K562 (cell line): ENCODE measurements at regions not wholly inside any gene's neighbourhood (a gene's known extent, or its start where the extent isn't known, plus 50 kb on each side); places are given as distances from the start of the nearest gene placed in this dataset.

Experiments
- ATAC-seq: fragments of 200-7000 bp; cut with Tn5 transposase; 3 replicates; pipeline ENCODE4 v1.9.1; 2020; ENCODE audit warnings: moderate library complexity
- BruUV-seq: library from RNA; stranded (reverse); fragments of 400-500 nt; replicated peaks from 2 replicates; lab custom pipeline; 2021; lab: Mats Ljungman, UMichigan
- CTCF ChIA-PET: fragments of 300-600 bp; formaldehyde crosslinking; extraction: SDS; loops from one replicate; lab custom pipeline; 2021; ENCODE audit warnings: low intra/inter-chr PET ratio; lab: Yijun Ruan, JAX
- POLR2A ChIA-PET: fragments of 300-600, 350-650 bp; sonication (Branson Sonifier 250); formaldehyde crosslinking; extraction: SDS; loops from one replicate; lab custom pipeline; 2021; ENCODE audit warnings: antibody characterized with exemption, inconsistent platforms; lab: Yijun Ruan, JAX
- DNase-seq, 4 experiments: peaks; one replicate each; pipeline versions ENCODE4 v3.0.0 to v3.0.0-alpha.2; 2011 to 2018; ENCODE audit warnings: low spot score in 3 of 4, mixed read lengths in 3 of 4; ENCODE audit errors: extremely low read depth in 1 of 4
- FAIRE-seq: peaks from 2 replicates; lab custom pipeline; 2011; peaks lifted over from hg19 to GRCh38; lab: Jason Lieb, UNC
- H2AFZ ChIP-seq: 2 replicates; pipeline ENCODE4 v1.6.0; 2011; ENCODE audit warnings: low read depth, low read length, control low read depth, inconsistent platforms
- H3K27ac ChIP-seq: fragments of 200-600 bp; 3 replicates; pipeline ENCODE4 v1.8.0; 2011; ENCODE audit warnings: low read depth, mild to moderate bottlenecking, control low read depth, inconsistent platforms, low read length, moderate library complexity, mixed read lengths; ENCODE audit errors: extremely low read depth
- H3K27me3 ChIP-seq, 2 experiments: fragments of 300-600 bp in 1 of 2; 2 replicates in 1 of 2; 3 replicates in 1 of 2; pipeline versions ENCODE4 v1.6.0 to v1.8.0; 2011; ENCODE audit warnings: inconsistent platforms in 2 of 2, low read length in 2 of 2, mild to moderate bottlenecking in 1 of 2, mixed read lengths in 1 of 2, moderate library complexity in 1 of 2; ENCODE audit not compliant: control insufficient read depth in 2 of 2, insufficient read depth in 2 of 2
- H3K36me3 ChIP-seq: fragments of 300-600 bp; 3 replicates; pipeline ENCODE4 v1.8.0; 2011; ENCODE audit warnings: mild to moderate bottlenecking, low read length, inconsistent platforms; ENCODE audit not compliant: control insufficient read depth, insufficient read depth
- H3K4me1 ChIP-seq, 2 experiments: fragments of 200-600 bp in 1 of 2; replicated peaks in 1 of 2; 2 replicates in 1 of 2; 3 replicates in 1 of 2; pipeline versions ENCODE4 v1.5.1 to v1.8.0; 2011; ENCODE audit warnings: inconsistent platforms in 2 of 2, low read length in 2 of 2, mild to moderate bottlenecking in 1 of 2, mixed read lengths in 1 of 2, moderate library complexity in 1 of 2; ENCODE audit not compliant: control insufficient read depth in 2 of 2, insufficient read depth in 2 of 2
- H3K4me2 ChIP-seq: 2 replicates; pipeline ENCODE4 v1.6.1; 2011; ENCODE audit warnings: low read length, control low read depth, inconsistent platforms, mixed read lengths; ENCODE audit not compliant: insufficient read depth
- H3K4me3 ChIP-seq: fragments of 200-600 bp; sonication (generic), shearing (Covaris generic); 2 replicates; pipeline ENCODE4 v1.5.1; 2016; ENCODE audit warnings: control low read depth, inconsistent platforms
- H3K79me2 ChIP-seq: fragments of 200-600 bp; 3 replicates; pipeline ENCODE4 v1.8.0; 2011; ENCODE audit warnings: low read length, inconsistent platforms; ENCODE audit not compliant: control insufficient read depth, insufficient read depth
- H3K9ac ChIP-seq, 2 experiments: 2 replicates each; pipeline versions ENCODE4 v1.6.0 to v1.6.1; 2011; ENCODE audit warnings: low read depth in 2 of 2, low read length in 2 of 2, control low read depth in 1 of 2, inconsistent platforms in 1 of 2, mild to moderate bottlenecking in 1 of 2, mixed read lengths in 1 of 2; ENCODE audit not compliant: insufficient read depth in 1 of 2
- H3K9me1 ChIP-seq: one replicate; pipeline ENCODE4 v1.6.0; 2011; ENCODE audit warnings: inconsistent platforms, mild to moderate bottlenecking, low read length, moderate library complexity; ENCODE audit not compliant: control insufficient read depth, insufficient read depth
- H3K9me3 ChIP-seq: replicated peaks from 2 replicates; pipeline ENCODE4 v1.5.1; 2011; ENCODE audit warnings: low read depth, low read length, inconsistent platforms; ENCODE audit not compliant: control insufficient read depth, insufficient read depth
- H4K20me1 ChIP-seq: replicated peaks from 2 replicates; pipeline ENCODE4 v1.6.1; 2011; ENCODE audit warnings: low read length, inconsistent platforms, mixed read lengths; ENCODE audit not compliant: control insufficient read depth, insufficient read depth
- DNMT1 ChIP-seq: fragments of 450-650 bp; IDR thresholded peaks from 2 replicates; pipeline ENCODE4 v1.6.1; 2016; ENCODE audit warnings: antibody characterized with exemption, mild to moderate bottlenecking
- FOXJ3 ChIP-seq: sonication (generic); formaldehyde crosslinking; IDR thresholded peaks from 2 replicates; pipeline ENCODE4 v1.4.0; 2020; ENCODE audit warnings: mild to moderate bottlenecking, missing genetic modification reagents
- HMG20B ChIP-seq: fragments of 250-450 bp; sonication (Bioruptor Pico); IDR thresholded peaks from 2 replicates; pipeline ENCODE4 v1.5.0; 2021; ENCODE audit warnings: mild to moderate bottlenecking
- HNRNPLL ChIP-seq: fragments of 200-400 bp; formaldehyde crosslinking; IDR thresholded peaks from 2 replicates; pipeline ENCODE4 v1.6.1; 2017; ENCODE audit warnings: low read length, low read depth, mild to moderate bottlenecking; ENCODE audit not compliant: poor library complexity, severe bottlenecking
- KAT8 ChIP-seq: fragments of 450-650 bp; IDR thresholded peaks from 2 replicates; pipeline ENCODE4 v1.6.1; 2016; ENCODE audit warnings: low read depth, mild to moderate bottlenecking
- NELFE ChIP-seq: IDR thresholded peaks from 2 replicates; pipeline ENCODE4 v1.6.1; 2011; ENCODE audit warnings: mild to moderate bottlenecking; ENCODE audit not compliant: insufficient read depth, insufficient read length
- SRSF9 ChIP-seq: fragments of 200-400 bp; formaldehyde crosslinking; IDR thresholded peaks from 2 replicates; pipeline ENCODE4 v1.6.1; 2017; ENCODE audit warnings: low read depth, low read length, borderline replicate concordance
- ZBTB43 ChIP-seq: sonication (generic); formaldehyde crosslinking; IDR thresholded peaks from 2 replicates; pipeline ENCODE4 v1.8.0; 2023; ENCODE audit warnings: mild to moderate bottlenecking, missing genetic modification reagents
- ZNF76 ChIP-seq: fragments of 250-450 bp; sonication (Bioruptor Pico); IDR thresholded peaks from 2 replicates; pipeline ENCODE4 v1.4.0; 2020; ENCODE audit warnings: mild to moderate bottlenecking, moderate library complexity, borderline replicate concordance
- in situ Hi-C: fragments of 300-500 bp; cut with MboI; formaldehyde crosslinking; loops from 4 replicates; pipeline ENCODE4 v1.15.0; 2018; ENCODE audit warnings: inconsistent platforms, mixed read lengths
- intact Hi-C: fragments of 100-400 bp; cut with micrococcal nuclease; formaldehyde crosslinking; loops from 2 replicates; pipeline ENCODE4 v1.14.2; 2022

GRCh38 chr3:21132896-21133295 is 618.1 kb downstream of the ZNF385D start:
- no peak for DNase-seq
- Histone ChIP-seq H4K20me1 (no peaks in the 10 kb centered on the region), H3K27me3 (no peaks in the 10 kb centered on the region), H3K9ac (no peak overlapping the region), H3K27ac (no peak overlapping the region), H3K4me2 (no peak overlapping the region), H3K4me1 (no peaks in the 10 kb centered on the region), H3K79me2 (no peaks in the 10 kb centered on the region), H2AFZ (no peak overlapping the region), H3K4me3 (no peak overlapping the region), H3K9me1 (no peaks in the 10 kb centered on the region), H3K36me3 (no peaks in the 10 kb centered on the region), H3K9me3 (no peaks in the 10 kb centered on the region)
- intact Hi-C loops (no loop called here), in situ Hi-C loops (no loop called here)
- TF ChIP-seq HNRNPLL (no peak), NELFE (no peak), SRSF9 (no peak), ZNF76 (CRISPR knock-in tag) (no peak), ZBTB43 (CRISPR knock-in tag) (no peak), KAT8 (no peak), FOXJ3 (CRISPR knock-in tag) (no peak), DNMT1 (no peak), HMG20B (CRISPR knock-in tag) (no peak)
- no peak for FAIRE-seq
- ChIA-PET POLR2A (interaction anchor here (0.7 kb wide), 1 partner anchor 76 kb away, joined by 3 read pairs; no protein-coding TSS in a partner anchor), CTCF (no interaction called here)
- ATAC-seq: no peak
- no TSS peak for BruUV-seq
